HCT116 (cell line): ENCODE measurements at regions not wholly inside any gene's neighbourhood (a gene's known extent, or its start where the extent isn't known, plus 50 kb on each side); places are given as distances from the start of the nearest gene placed in this dataset.
A peak's percentile ranks its signal among the peaks of the same experiment; 100 is the strongest.

Experiments
- ATAC-seq: fragments of 200-7000 bp; cut with Tn5 transposase; 2 replicates; pipeline ENCODE4 v1.9.1; 2020; ENCODE audit warnings: mild to moderate bottlenecking, moderate library complexity
- BruUV-seq: library from RNA; stranded (reverse); fragments of 400-500 nt; replicated peaks from 2 replicates; lab custom pipeline; 2021; lab: Mats Ljungman, UMichigan
- CTCF ChIA-PET: fragments of 300-600 bp; sonication (Branson Sonifier 250); formaldehyde crosslinking; loops from one replicate; lab custom pipeline; 2021; ENCODE audit warnings: antibody characterized with exemption; lab: Charles Lee
- POLR2A ChIA-PET: fragments of 300-600, 350-600 bp; sonication (Branson Sonifier 250); formaldehyde crosslinking; loops from one replicate; lab custom pipeline; 2021; ENCODE audit warnings: antibody characterized with exemption; lab: Charles Lee
- RAD21 ChIA-PET, 2 experiments: fragments of 300-600 bp; sonication (Branson Sonifier 250); formaldehyde crosslinking; loops; one replicate each; lab custom pipeline; 2023; ENCODE audit warnings: low total read pairs in 2 of 2; ENCODE audit not compliant: uncharacterized antibody in 2 of 2, unreplicated experiment in 2 of 2, low non-redundant PET in 1 of 2; lab: Charles Lee
- DNase-seq: peaks from one replicate; pipeline ENCODE4 v3.0.0-alpha.2; 2010; ENCODE audit warnings: low read depth, low spot score
- H2AFZ ChIP-seq: fragments of 200-600 bp; shearing (Covaris generic), sonication (generic); 2 replicates; pipeline ENCODE4 v1.6.1; 2017; ENCODE audit warnings: low read depth, mixed run types, mixed read lengths, antibody characterized with exemption, low read length; ENCODE audit not compliant: poor library complexity, severe bottlenecking
- H3K27ac ChIP-seq: 2 replicates; pipeline ENCODE4 v1.5.1; 2012; ENCODE audit warnings: low read depth, low read length
- H3K27me3 ChIP-seq: fragments of 200-600 bp; sonication (generic); 2 replicates; pipeline ENCODE4 v1.6.1; 2016; ENCODE audit warnings: mixed run types, low read length, mixed read lengths; ENCODE audit not compliant: insufficient read depth
- H3K36me3 ChIP-seq, 2 experiments: fragments of 200-500 bp in 1 of 2; fragments of 200-600 bp in 1 of 2; sonication (Bioruptor generic) in 1 of 2; sonication (generic) in 1 of 2; 2 replicates each; pipeline versions ENCODE4 v1.5.1 to v1.6.1; 2014 to 2016; ENCODE audit warnings: low read length in 2 of 2, inconsistent platforms in 1 of 2, mixed read lengths in 1 of 2, mixed run types in 1 of 2; ENCODE audit not compliant: insufficient read depth in 2 of 2, control insufficient read depth in 1 of 2
- H3K4me1 ChIP-seq, 2 experiments: fragments of 200-600 bp in 1 of 2; sonication (generic) in 1 of 2; 2 replicates each; pipeline versions ENCODE4 v1.5.1 to v1.6.1; 2012 to 2017; ENCODE audit warnings: low read length in 2 of 2, inconsistent platforms in 1 of 2, mild to moderate bottlenecking in 1 of 2, mixed read lengths in 1 of 2, mixed run types in 1 of 2, moderate library complexity in 1 of 2; ENCODE audit not compliant: insufficient read depth in 2 of 2, control insufficient read depth in 1 of 2
- H3K4me2 ChIP-seq: fragments of 200-600 bp; sonication (generic); 2 replicates; pipeline ENCODE4 v1.6.1; 2017; ENCODE audit warnings: mixed run types, low read length, mixed read lengths
- H3K4me3 ChIP-seq, 2 experiments: fragments of 200-600 bp in 1 of 2; sonication (generic) in 1 of 2; replicated peaks in 1 of 2; 2 replicates each; pipeline ENCODE4 v1.5.1; 2011 to 2016; ENCODE audit warnings: low read length in 2 of 2, control low read depth in 1 of 2, low read depth in 1 of 2, mild to moderate bottlenecking in 1 of 2, mixed read lengths in 1 of 2, mixed run types in 1 of 2
- H3K79me2 ChIP-seq: fragments of 200-600 bp; sonication (generic); 2 replicates; pipeline ENCODE4 v1.6.1; 2017; ENCODE audit warnings: mild to moderate bottlenecking, mixed run types, low read length, moderate library complexity, mixed read lengths; ENCODE audit not compliant: insufficient read depth
- H3K9ac ChIP-seq: fragments of 200-600 bp; sonication (generic); 2 replicates; pipeline ENCODE4 v1.6.1; 2016; ENCODE audit warnings: low read length, mixed read lengths
- H3K9me2 ChIP-seq: fragments of 200-600 bp; sonication (generic), shearing (Covaris generic); 2 replicates; pipeline ENCODE4 v1.6.1; 2017; ENCODE audit warnings: mixed run types, mild to moderate bottlenecking, moderate library complexity; ENCODE audit not compliant: insufficient read depth
- H3K9me3 ChIP-seq, 2 experiments: fragments of 200-500 bp in 1 of 2; fragments of 200-600 bp in 1 of 2; sonication (Bioruptor generic) in 1 of 2; sonication (generic) in 1 of 2; 2 replicates each; pipeline ENCODE4 v1.6.1; 2014 to 2017; ENCODE audit warnings: low read length in 2 of 2, mixed read lengths in 2 of 2, inconsistent platforms in 1 of 2, low read depth in 1 of 2, mild to moderate bottlenecking in 1 of 2, mixed run types in 1 of 2, moderate library complexity in 1 of 2; ENCODE audit not compliant: control insufficient read depth in 1 of 2, insufficient read depth in 1 of 2
- H4K20me1 ChIP-seq: fragments of 200-600 bp; sonication (generic), shearing (Covaris generic); 2 replicates; pipeline ENCODE4 v1.6.1; 2017; ENCODE audit warnings: mixed run types, mild to moderate bottlenecking, moderate library complexity; ENCODE audit not compliant: insufficient read depth
- ATF3 ChIP-seq: IDR thresholded peaks from 2 replicates; pipeline ENCODE4 v1.6.1; 2012
- EGR1 ChIP-seq: IDR thresholded peaks from 2 replicates; pipeline ENCODE4 v1.6.1; 2012; ENCODE audit warnings: low read depth
- ELF1 ChIP-seq: IDR thresholded peaks from 2 replicates; pipeline ENCODE4 v1.6.1; 2012; ENCODE audit warnings: low read depth, borderline replicate concordance
- FOSL1 ChIP-seq: IDR thresholded peaks from 2 replicates; pipeline ENCODE4 v1.6.1; 2012; ENCODE audit warnings: low read depth
- JUND ChIP-seq: IDR thresholded peaks from 2 replicates; pipeline ENCODE4 v1.6.1; 2012
- MAX ChIP-seq: IDR thresholded peaks from 2 replicates; pipeline ENCODE4 v1.6.1; 2012
- TCF7L2 ChIP-seq: IDR thresholded peaks from 2 replicates; pipeline ENCODE4 v1.7.0; 2011; ENCODE audit warnings: borderline replicate concordance, inconsistent platforms; ENCODE audit not compliant: insufficient read depth, insufficient read length; ENCODE audit errors: extremely low read depth
- YY1 ChIP-seq: IDR thresholded peaks from 2 replicates; pipeline ENCODE4 v1.6.1; 2011; ENCODE audit warnings: low read length, low read depth, moderate library complexity, mild to moderate bottlenecking; ENCODE audit not compliant: insufficient replicate concordance; ENCODE audit errors: extremely low read depth
- intact Hi-C: fragments of 100-400 bp; cut with micrococcal nuclease; formaldehyde crosslinking; loops from 2 replicates; pipeline ENCODE4 v1.10.0; 2022
- TF ChIP-seq, protein P1 (sequence below): IDR thresholded peaks from 2 replicates; pipeline ENCODE4 v1.6.1; 2011; ENCODE audit warnings: mild to moderate bottlenecking, low read length, moderate library complexity; ENCODE audit not compliant: insufficient replicate concordance; ENCODE audit errors: extremely low read depth

- H3K9me3 ChIP-seq: no peaks in the 10 kb centered on the region
- no peaks in the 10 kb centered on the region for H4K20me1 ChIP-seq
- H3K27ac ChIP-seq: no peak overlapping the region
- H3K4me2 ChIP-seq: no peak overlapping the region
- DNase-seq: no peak
- H3K36me3 ChIP-seq: no peaks in the 10 kb centered on the region
- ChIA-PET RAD21 (no interaction called here), CTCF (no interaction called here), POLR2A (no interaction called here)
- H3K4me1 ChIP-seq: no peaks in the 10 kb centered on the region
- H3K9ac ChIP-seq: no peak overlapping the region
- no peaks in the 10 kb centered on the region for H3K79me2 ChIP-seq
- no peak for TF ChIP-seq YY1
- no peak for TF ChIP-seq EGR1
- TF ChIP-seq ATF3: no peak
- TF ChIP-seq FOSL1: no peak
- TF ChIP-seq MAX: no peak
- TF ChIP-seq, protein P1, sequence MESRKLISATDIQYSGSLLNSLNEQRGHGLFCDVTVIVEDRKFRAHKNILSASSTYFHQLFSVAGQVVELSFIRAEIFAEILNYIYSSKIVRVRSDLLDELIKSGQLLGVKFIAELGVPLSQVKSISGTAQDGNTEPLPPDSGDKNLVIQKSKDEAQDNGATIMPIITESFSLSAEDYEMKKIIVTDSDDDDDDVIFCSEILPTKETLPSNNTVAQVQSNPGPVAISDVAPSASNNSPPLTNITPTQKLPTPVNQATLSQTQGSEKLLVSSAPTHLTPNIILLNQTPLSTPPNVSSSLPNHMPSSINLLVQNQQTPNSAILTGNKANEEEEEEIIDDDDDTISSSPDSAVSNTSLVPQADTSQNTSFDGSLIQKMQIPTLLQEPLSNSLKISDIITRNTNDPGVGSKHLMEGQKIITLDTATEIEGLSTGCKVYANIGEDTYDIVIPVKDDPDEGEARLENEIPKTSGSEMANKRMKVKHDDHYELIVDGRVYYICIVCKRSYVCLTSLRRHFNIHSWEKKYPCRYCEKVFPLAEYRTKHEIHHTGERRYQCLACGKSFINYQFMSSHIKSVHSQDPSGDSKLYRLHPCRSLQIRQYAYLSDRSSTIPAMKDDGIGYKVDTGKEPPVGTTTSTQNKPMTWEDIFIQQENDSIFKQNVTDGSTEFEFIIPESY: no peak
- no peak for TF ChIP-seq ELF1
- no peak for TF ChIP-seq TCF7L2
- TF ChIP-seq JUND: no peak
- TF ChIP-seq, all 23 proteins: peak for 0
- H2AFZ ChIP-seq: peak overlapping the region; percentile 43
- H3K4me3 ChIP-seq: no peak overlapping the region
- no peaks in the 10 kb centered on the region for H3K27me3 ChIP-seq
- H3K9me2 ChIP-seq: no peaks in the 10 kb centered on the region
- ATAC-seq: no peak
- BruUV-seq: no TSS peak
- intact Hi-C loops: no loop called here
Measured at GRCh38 chr7:113784956-113785355, 133.9 kb downstream of the PPP1R3A start.
